GM12878 (cell line): ENCODE measurements at regions not wholly inside any gene's neighbourhood (a gene's known extent, or its start where the extent isn't known, plus 50 kb on each side); places are given as distances from the start of the nearest gene placed in this dataset.

Experiments
- ATAC-seq: fragments of 200-7000 bp; cut with Tn5 transposase; 3 replicates; pipeline ENCODE4 v1.9.1; 2020; ENCODE audit warnings: mild to moderate bottlenecking, moderate library complexity
- BruUV-seq: library from RNA; stranded (reverse); fragments of 400-500 nt; replicated peaks from 2 replicates; lab custom pipeline; 2021; lab: Mats Ljungman, UMichigan
- CTCF ChIA-PET: fragments of 300-600 bp; sonication (Branson Sonifier 250); formaldehyde crosslinking; extraction: SDS; loops from one replicate; lab custom pipeline; 2021; ENCODE audit warnings: inconsistent platforms; lab: Yijun Ruan, JAX
- POLR2A ChIA-PET: fragments of 350-600 bp; formaldehyde crosslinking; extraction: SDS; loops from one replicate; lab custom pipeline; 2021; ENCODE audit warnings: inconsistent platforms; lab: Charles Lee
- RAD21 ChIA-PET: fragments of 300-600 bp; sonication (Branson Sonifier 250); formaldehyde crosslinking; loops from one replicate; lab custom pipeline; 2023; ENCODE audit warnings: antibody characterized with exemption; ENCODE audit not compliant: unreplicated experiment; lab: Charles Lee
- SMC1A ChIA-PET: fragments of 300-600 bp; sonication (Branson Sonifier 250); formaldehyde crosslinking; loops from one replicate; lab custom pipeline; 2023; ENCODE audit not compliant: unreplicated experiment, uncharacterized antibody; lab: Charles Lee
- DNase-seq: peaks from one replicate; pipeline ENCODE4 v3.0.0-alpha.2; 2011; ENCODE audit warnings: low read depth, low spot score
- FAIRE-seq: peaks from 3 replicates; lab custom pipeline; 2011; peaks lifted over from hg19 to GRCh38; lab: Jason Lieb, UNC
- H2AFZ ChIP-seq: 2 replicates; pipeline ENCODE4 v1.6.0; 2011; ENCODE audit warnings: low read depth, low read length, control low read depth; ENCODE audit not compliant: control insufficient read depth
- H3K27ac ChIP-seq: 2 replicates; pipeline ENCODE4 v1.5.1; 2011; ENCODE audit warnings: control low read depth; ENCODE audit not compliant: control insufficient read depth, insufficient read depth
- H3K27me3 ChIP-seq, 2 experiments: replicated peaks in 1 of 2; 2 replicates each; pipeline versions ENCODE4 v1.6.0 to v1.6.1; 2011; ENCODE audit warnings: low read length in 1 of 2; ENCODE audit not compliant: control insufficient read depth in 2 of 2, insufficient read depth in 2 of 2
- H3K36me3 ChIP-seq, 2 experiments: 2 replicates each; pipeline ENCODE4 v1.5.1; 2011; ENCODE audit warnings: low read length in 1 of 2; ENCODE audit not compliant: control insufficient read depth in 2 of 2, insufficient read depth in 2 of 2
- H3K4me1 ChIP-seq: 2 replicates; pipeline ENCODE4 v1.6.1; 2011; ENCODE audit warnings: mild to moderate bottlenecking, low read length, moderate library complexity, mixed read lengths; ENCODE audit not compliant: control insufficient read depth, insufficient read depth
- H3K4me2 ChIP-seq: 2 replicates; pipeline ENCODE4 v1.6.0; 2011; ENCODE audit warnings: control low read depth; ENCODE audit not compliant: control insufficient read depth, insufficient read depth
- H3K4me3 ChIP-seq: fragments of 200-600 bp; sonication (generic); 2 replicates; pipeline ENCODE4 v1.5.1; 2016
- H3K79me2 ChIP-seq: 2 replicates; pipeline ENCODE4 v1.6.0; 2011; ENCODE audit warnings: low read length; ENCODE audit not compliant: control insufficient read depth, insufficient read depth
- H3K9ac ChIP-seq: 2 replicates; pipeline ENCODE4 v1.8.0; 2011; ENCODE audit warnings: low read length, control low read depth, mixed read lengths; ENCODE audit not compliant: control insufficient read depth, insufficient read depth
- H3K9me3 ChIP-seq: replicated peaks from 3 replicates; pipeline ENCODE4 v1.5.1; 2011; ENCODE audit warnings: mild to moderate bottlenecking, low read length; ENCODE audit not compliant: control insufficient read depth, insufficient read depth
- H4K20me1 ChIP-seq: 2 replicates; pipeline ENCODE4 v1.6.0; 2011; ENCODE audit not compliant: control insufficient read depth, insufficient read depth
- EZH2 ChIP-seq: IDR thresholded peaks from 2 replicates; pipeline ENCODE4 v1.6.1; 2012; ENCODE audit warnings: low read depth, mild to moderate bottlenecking, control low read depth, inconsistent platforms, low read length, borderline replicate concordance; ENCODE audit not compliant: control insufficient read depth
- JUNB ChIP-seq: IDR thresholded peaks from 2 replicates; pipeline ENCODE4 v1.6.1; 2016; ENCODE audit warnings: antibody characterized with exemption, mild to moderate bottlenecking
- MYB ChIP-seq: fragments of 150-350 bp; IDR thresholded peaks from 2 replicates; pipeline ENCODE4 v1.6.1; 2014; ENCODE audit warnings: mild to moderate bottlenecking, low read depth, low read length, borderline replicate concordance
- PAX8 ChIP-seq: fragments of 450-650 bp; IDR thresholded peaks from 2 replicates; pipeline ENCODE4 v1.6.1; 2017; ENCODE audit warnings: mild to moderate bottlenecking, moderate library complexity
- RUNX3 ChIP-seq: IDR thresholded peaks from 2 replicates; pipeline ENCODE4 v1.6.1; 2012; ENCODE audit warnings: low read length, inconsistent platforms
- SP1 ChIP-seq: IDR thresholded peaks from one replicate; pipeline ENCODE4 v1.6.1; 2011; ENCODE audit warnings: low read depth, low read length
- SUZ12 ChIP-seq: fragments of 200-600 bp; sonication (generic); IDR thresholded peaks from one replicate; pipeline ENCODE4 v1.6.1; 2018; ENCODE audit warnings: antibody characterized with exemption, mild to moderate bottlenecking; ENCODE audit not compliant: unreplicated experiment
- WGBS: methylation state at CpG from one replicate; pipeline ENCODE4 v1.1.6; 2016; ENCODE audit warnings: low lambda C conversion rate; ENCODE audit not compliant: insufficient replicate concordance, insufficient coverage; ENCODE audit errors: missing lambda C conversion rate; 5-methylcytosine and 5-hydroxymethylcytosine counted together
- in situ Hi-C: fragments of 300-500 bp; cut with MboI; formaldehyde crosslinking; loops from 9 replicates; pipeline ENCODE4 v1.14.3; 2018; ENCODE audit warnings: mixed read lengths
- intact Hi-C: fragments of 100-400 bp; cut with micrococcal nuclease; formaldehyde crosslinking; loops from one replicate; pipeline ENCODE4 v1.14.2; 2022; ENCODE audit not compliant: unreplicated experiment
- TF ChIP-seq, protein P1 (sequence below): fragments of 450-650 bp; IDR thresholded peaks from 2 replicates; pipeline ENCODE4 v1.6.1; 2017; ENCODE audit warnings: mild to moderate bottlenecking, moderate library complexity
- TF ChIP-seq, protein P2 (sequence below): fragments of 150-350 bp; IDR thresholded peaks from 2 replicates; pipeline ENCODE4 v1.6.1; 2016; ENCODE audit warnings: low read depth, low read length
- TF ChIP-seq, protein P3 (sequence below): IDR thresholded peaks from 2 replicates; pipeline ENCODE4 v1.6.1; 2012; ENCODE audit warnings: low read depth, low read length, improper control_type of control experiment
- TF ChIP-seq, protein P4 (sequence below): fragments of 450-650 bp; formaldehyde crosslinking; IDR thresholded peaks from 2 replicates; pipeline ENCODE4 v1.4.0; 2020; ENCODE audit warnings: mild to moderate bottlenecking, moderate library complexity

GRCh38 chr22:26953012-26953883, 295.9 kb downstream of the MIAT start:
- Histone ChIP-seq H3K27me3 (peaks cover 0 to 3% of the 10 kb centered on the region in 2 experiments; a peak in 2 of 4 replicates), H3K36me3 (no peaks in the 10 kb centered on the region), H3K27ac (no peak overlapping the region), H2AFZ (no peak overlapping the region), H3K9me3 (no peaks in the 10 kb centered on the region), H3K4me1 (no peaks in the 10 kb centered on the region), H4K20me1 (no peaks in the 10 kb centered on the region), H3K9ac (no peak overlapping the region), H3K4me2 (no peak overlapping the region), H3K79me2 (no peaks in the 10 kb centered on the region), H3K4me3 (no peak overlapping the region)
- in situ Hi-C loops, result no loop called here
- intact Hi-C loops, result no loop called here
- WGBS, result 15% methylated on average over 17 of the region's 17 CpGs
- FAIRE-seq, result no peak
- RAD21 ChIA-PET, result no interaction called here
- no peak for ATAC-seq
- SMC1A ChIA-PET, result no interaction called here
- POLR2A ChIA-PET, result no interaction called here
- BruUV-seq, result no TSS peak
- no peak for DNase-seq
- CTCF ChIA-PET, result no interaction called here
- TF ChIP-seq SUZ12, result no peak
- TF ChIP-seq, protein P1, sequence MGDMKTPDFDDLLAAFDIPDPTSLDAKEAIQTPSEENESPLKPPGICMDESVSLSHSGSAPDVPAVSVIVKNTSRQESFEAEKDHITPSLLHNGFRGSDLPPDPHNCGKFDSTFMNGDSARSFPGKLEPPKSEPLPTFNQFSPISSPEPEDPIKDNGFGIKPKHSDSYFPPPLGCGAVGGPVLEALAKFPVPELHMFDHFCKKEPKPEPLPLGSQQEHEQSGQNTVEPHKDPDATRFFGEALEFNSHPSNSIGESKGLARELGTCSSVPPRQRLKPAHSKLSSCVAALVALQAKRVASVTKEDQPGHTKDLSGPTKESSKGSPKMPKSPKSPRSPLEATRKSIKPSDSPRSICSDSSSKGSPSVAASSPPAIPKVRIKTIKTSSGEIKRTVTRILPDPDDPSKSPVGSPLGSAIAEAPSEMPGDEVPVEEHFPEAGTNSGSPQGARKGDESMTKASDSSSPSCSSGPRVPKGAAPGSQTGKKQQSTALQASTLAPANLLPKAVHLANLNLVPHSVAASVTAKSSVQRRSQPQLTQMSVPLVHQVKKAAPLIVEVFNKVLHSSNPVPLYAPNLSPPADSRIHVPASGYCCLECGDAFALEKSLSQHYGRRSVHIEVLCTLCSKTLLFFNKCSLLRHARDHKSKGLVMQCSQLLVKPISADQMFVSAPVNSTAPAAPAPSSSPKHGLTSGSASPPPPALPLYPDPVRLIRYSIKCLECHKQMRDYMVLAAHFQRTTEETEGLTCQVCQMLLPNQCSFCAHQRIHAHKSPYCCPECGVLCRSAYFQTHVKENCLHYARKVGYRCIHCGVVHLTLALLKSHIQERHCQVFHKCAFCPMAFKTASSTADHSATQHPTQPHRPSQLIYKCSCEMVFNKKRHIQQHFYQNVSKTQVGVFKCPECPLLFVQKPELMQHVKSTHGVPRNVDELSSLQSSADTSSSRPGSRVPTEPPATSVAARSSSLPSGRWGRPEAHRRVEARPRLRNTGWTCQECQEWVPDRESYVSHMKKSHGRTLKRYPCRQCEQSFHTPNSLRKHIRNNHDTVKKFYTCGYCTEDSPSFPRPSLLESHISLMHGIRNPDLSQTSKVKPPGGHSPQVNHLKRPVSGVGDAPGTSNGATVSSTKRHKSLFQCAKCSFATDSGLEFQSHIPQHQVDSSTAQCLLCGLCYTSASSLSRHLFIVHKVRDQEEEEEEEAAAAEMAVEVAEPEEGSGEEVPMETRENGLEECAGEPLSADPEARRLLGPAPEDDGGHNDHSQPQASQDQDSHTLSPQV, result no peak
- TF ChIP-seq, protein P2, sequence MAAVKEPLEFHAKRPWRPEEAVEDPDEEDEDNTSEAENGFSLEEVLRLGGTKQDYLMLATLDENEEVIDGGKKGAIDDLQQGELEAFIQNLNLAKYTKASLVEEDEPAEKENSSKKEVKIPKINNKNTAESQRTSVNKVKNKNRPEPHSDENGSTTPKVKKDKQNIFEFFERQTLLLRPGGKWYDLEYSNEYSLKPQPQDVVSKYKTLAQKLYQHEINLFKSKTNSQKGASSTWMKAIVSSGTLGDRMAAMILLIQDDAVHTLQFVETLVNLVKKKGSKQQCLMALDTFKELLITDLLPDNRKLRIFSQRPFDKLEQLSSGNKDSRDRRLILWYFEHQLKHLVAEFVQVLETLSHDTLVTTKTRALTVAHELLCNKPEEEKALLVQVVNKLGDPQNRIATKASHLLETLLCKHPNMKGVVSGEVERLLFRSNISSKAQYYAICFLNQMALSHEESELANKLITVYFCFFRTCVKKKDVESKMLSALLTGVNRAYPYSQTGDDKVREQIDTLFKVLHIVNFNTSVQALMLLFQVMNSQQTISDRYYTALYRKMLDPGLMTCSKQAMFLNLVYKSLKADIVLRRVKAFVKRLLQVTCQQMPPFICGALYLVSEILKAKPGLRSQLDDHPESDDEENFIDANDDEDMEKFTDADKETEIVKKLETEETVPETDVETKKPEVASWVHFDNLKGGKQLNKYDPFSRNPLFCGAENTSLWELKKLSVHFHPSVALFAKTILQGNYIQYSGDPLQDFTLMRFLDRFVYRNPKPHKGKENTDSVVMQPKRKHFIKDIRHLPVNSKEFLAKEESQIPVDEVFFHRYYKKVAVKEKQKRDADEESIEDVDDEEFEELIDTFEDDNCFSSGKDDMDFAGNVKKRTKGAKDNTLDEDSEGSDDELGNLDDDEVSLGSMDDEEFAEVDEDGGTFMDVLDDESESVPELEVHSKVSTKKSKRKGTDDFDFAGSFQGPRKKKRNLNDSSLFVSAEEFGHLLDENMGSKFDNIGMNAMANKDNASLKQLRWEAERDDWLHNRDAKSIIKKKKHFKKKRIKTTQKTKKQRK, result no peak
- TF ChIP-seq EZH2, result no peak
- no peak for TF ChIP-seq RUNX3
- TF ChIP-seq SP1, result no peak
- no peak for TF ChIP-seq JUNB
- TF ChIP-seq, protein P3, sequence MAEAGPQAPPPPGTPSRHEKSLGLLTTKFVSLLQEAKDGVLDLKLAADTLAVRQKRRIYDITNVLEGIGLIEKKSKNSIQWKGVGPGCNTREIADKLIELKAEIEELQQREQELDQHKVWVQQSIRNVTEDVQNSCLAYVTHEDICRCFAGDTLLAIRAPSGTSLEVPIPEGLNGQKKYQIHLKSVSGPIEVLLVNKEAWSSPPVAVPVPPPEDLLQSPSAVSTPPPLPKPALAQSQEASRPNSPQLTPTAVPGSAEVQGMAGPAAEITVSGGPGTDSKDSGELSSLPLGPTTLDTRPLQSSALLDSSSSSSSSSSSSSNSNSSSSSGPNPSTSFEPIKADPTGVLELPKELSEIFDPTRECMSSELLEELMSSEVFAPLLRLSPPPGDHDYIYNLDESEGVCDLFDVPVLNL, result no peak
- TF ChIP-seq, protein P4, sequence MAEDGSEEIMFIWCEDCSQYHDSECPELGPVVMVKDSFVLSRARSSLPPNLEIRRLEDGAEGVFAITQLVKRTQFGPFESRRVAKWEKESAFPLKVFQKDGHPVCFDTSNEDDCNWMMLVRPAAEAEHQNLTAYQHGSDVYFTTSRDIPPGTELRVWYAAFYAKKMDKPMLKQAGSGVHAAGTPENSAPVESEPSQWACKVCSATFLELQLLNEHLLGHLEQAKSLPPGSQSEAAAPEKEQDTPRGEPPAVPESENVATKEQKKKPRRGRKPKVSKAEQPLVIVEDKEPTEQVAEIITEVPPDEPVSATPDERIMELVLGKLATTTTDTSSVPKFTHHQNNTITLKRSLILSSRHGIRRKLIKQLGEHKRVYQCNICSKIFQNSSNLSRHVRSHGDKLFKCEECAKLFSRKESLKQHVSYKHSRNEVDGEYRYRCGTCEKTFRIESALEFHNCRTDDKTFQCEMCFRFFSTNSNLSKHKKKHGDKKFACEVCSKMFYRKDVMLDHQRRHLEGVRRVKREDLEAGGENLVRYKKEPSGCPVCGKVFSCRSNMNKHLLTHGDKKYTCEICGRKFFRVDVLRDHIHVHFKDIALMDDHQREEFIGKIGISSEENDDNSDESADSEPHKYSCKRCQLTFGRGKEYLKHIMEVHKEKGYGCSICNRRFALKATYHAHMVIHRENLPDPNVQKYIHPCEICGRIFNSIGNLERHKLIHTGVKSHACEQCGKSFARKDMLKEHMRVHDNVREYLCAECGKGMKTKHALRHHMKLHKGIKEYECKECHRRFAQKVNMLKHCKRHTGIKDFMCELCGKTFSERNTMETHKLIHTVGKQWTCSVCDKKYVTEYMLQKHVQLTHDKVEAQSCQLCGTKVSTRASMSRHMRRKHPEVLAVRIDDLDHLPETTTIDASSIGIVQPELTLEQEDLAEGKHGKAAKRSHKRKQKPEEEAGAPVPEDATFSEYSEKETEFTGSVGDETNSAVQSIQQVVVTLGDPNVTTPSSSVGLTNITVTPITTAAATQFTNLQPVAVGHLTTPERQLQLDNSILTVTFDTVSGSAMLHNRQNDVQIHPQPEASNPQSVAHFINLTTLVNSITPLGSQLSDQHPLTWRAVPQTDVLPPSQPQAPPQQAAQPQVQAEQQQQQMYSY (CRISPR knock-in tag), result no peak
- no peak for TF ChIP-seq MYB
- TF ChIP-seq PAX8, result no peak
